ENCODE measurements at regions not wholly inside any gene's neighbourhood (a gene's known extent, or its start where the extent isn't known, plus 50 kb on each side); places are given as distances from the start of the nearest gene placed in this dataset.
A peak's percentile ranks its signal among the peaks of the same experiment; 100 is the strongest.

DNA sequence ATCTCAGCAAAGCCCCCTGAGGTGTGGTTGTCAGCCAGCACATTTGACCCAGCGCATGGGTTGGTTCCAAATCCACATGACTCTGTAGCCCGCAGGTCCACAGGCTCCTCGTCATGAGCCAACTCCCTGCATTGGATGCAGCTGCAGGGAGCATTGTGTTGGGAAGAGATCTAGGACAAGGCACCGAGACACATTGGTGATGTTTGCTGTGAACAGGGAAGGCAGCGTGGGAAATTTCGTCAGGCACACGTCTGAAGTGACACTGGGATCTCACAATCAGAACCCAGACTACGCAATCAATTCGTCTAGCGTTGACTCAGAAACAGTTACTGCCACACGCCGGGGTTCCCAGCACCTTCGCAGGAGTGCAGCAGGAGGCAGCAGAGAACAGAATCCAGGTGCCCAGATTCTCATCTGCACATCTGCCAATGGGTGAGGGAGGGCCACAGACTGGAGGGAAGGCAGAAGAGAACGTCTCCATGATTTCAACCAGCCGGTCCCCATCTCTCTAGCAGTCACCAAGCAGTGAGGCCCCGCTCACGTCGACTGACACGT lies 177.0 kb downstream of the TTLL2 start (continued):
- TF ChIP-seq, protein P1, sequence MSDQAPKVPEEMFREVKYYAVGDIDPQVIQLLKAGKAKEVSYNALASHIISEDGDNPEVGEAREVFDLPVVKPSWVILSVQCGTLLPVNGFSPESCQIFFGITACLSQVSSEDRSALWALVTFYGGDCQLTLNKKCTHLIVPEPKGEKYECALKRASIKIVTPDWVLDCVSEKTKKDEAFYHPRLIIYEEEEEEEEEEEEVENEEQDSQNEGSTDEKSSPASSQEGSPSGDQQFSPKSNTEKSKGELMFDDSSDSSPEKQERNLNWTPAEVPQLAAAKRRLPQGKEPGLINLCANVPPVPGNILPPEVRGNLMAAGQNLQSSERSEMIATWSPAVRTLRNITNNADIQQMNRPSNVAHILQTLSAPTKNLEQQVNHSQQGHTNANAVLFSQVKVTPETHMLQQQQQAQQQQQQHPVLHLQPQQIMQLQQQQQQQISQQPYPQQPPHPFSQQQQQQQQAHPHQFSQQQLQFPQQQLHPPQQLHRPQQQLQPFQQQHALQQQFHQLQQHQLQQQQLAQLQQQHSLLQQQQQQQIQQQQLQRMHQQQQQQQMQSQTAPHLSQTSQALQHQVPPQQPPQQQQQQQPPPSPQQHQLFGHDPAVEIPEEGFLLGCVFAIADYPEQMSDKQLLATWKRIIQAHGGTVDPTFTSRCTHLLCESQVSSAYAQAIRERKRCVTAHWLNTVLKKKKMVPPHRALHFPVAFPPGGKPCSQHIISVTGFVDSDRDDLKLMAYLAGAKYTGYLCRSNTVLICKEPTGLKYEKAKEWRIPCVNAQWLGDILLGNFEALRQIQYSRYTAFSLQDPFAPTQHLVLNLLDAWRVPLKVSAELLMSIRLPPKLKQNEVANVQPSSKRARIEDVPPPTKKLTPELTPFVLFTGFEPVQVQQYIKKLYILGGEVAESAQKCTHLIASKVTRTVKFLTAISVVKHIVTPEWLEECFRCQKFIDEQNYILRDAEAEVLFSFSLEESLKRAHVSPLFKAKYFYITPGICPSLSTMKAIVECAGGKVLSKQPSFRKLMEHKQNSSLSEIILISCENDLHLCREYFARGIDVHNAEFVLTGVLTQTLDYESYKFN (CRISPR knock-in tag; conservative IDR thresholded peaks at IDR 0.05) = no peak; the same call in 1 of the 2 replicates
- TF ChIP-seq ZNF253 (CRISPR knock-in tag; IDR thresholded peaks at IDR 0.05; ENCODE audit: borderline replicate concordance) (no peak), GMEB1 (CRISPR knock-in tag; IDR thresholded peaks at IDR 0.05; ENCODE audit: borderline replicate concordance) (no peak), PHF21A (CRISPR knock-in tag; IDR thresholded peaks at IDR 0.05) (no peak), HCFC1 (IDR thresholded peaks at IDR 0.05; ENCODE audit: low read depth, low read length) (no peak), SMARCC2 (IDR thresholded peaks at IDR 0.05) (no peak), RCOR2 (CRISPR knock-in tag; IDR thresholded peaks at IDR 0.05) (0 out of 2 replicates have a peak, but pooled peaks have one; percentile 37), ZNF691 (CRISPR knock-in tag; IDR thresholded peaks at IDR 0.05; ENCODE audit: borderline replicate concordance, low read depth) (peak; percentile 83; the same call in 1 of the 2 replicates), PITX1 (CRISPR knock-in tag; IDR thresholded peaks at IDR 0.05) (no peak; the same call in 1 of the 2 replicates), NR2F2 (IDR thresholded peaks at IDR 0.05; ENCODE audit: borderline replicate concordance, low read depth) (no peak), ZBTB38 (CRISPR knock-in tag; IDR thresholded peaks at IDR 0.05) (peak; percentile 89), ZFP82 (CRISPR knock-in tag; IDR thresholded peaks at IDR 0.05; ENCODE audit: borderline replicate concordance) (no peak), ZNF660 (CRISPR knock-in tag; IDR thresholded peaks at IDR 0.05; ENCODE audit: borderline replicate concordance, low read depth) (no peak), ZNF564 (CRISPR knock-in tag; IDR thresholded peaks at IDR 0.05) (no peak), ZNF207 (IDR thresholded peaks at IDR 0.05; ENCODE audit: borderline replicate concordance) (no peak), ZNF562 (CRISPR knock-in tag; IDR thresholded peaks at IDR 0.05; ENCODE audit: borderline replicate concordance) (no peak), HNF4A (CRISPR knock-in tag; IDR thresholded peaks at IDR 0.05) (peak; percentile 39), ZNF782 (CRISPR knock-in tag; IDR thresholded peaks at IDR 0.05; ENCODE audit: borderline replicate concordance) (no peak), EEA1 (CRISPR knock-in tag; IDR thresholded peaks at IDR 0.05; ENCODE audit: borderline replicate concordance) (no peak; the same call in 1 of the 2 replicates), SMC3 (IDR thresholded peaks at IDR 0.05; ENCODE audit: low read length) (peak; percentile 99), NFKB2 (CRISPR knock-in tag; IDR thresholded peaks at IDR 0.05; ENCODE audit: borderline replicate concordance) (no peak), ARNTL (CRISPR knock-in tag; IDR thresholded peaks at IDR 0.05) (no peak)
- TF ChIP-seq, protein P2, sequence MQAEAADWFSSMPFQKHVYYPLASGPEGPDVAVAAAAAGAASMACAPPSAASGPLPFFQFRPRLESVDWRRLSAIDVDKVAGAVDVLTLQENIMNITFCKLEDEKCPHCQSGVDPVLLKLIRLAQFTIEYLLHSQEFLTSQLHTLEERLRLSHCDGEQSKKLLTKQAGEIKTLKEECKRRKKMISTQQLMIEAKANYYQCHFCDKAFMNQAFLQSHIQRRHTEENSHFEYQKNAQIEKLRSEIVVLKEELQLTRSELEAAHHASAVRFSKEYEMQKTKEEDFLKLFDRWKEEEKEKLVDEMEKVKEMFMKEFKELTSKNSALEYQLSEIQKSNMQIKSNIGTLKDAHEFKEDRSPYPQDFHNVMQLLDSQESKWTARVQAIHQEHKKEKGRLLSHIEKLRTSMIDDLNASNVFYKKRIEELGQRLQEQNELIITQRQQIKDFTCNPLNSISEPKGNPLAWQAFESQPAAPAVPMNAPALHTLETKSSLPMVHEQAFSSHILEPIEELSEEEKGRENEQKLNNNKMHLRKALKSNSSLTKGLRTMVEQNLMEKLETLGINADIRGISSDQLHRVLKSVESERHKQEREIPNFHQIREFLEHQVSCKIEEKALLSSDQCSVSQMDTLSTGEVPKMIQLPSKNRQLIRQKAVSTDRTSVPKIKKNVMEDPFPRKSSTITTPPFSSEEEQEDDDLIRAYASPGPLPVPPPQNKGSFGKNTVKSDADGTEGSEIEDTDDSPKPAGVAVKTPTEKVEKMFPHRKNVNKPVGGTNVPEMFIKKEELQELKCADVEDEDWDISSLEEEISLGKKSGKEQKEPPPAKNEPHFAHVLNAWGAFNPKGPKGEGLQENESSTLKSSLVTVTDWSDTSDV (CRISPR knock-in tag; IDR thresholded peaks at IDR 0.05) = no peak
